ENCODE measurements at regions not wholly inside any gene's neighbourhood (a gene's known extent, or its start where the extent isn't known, plus 50 kb on each side); places are given as distances from the start of the nearest gene placed in this dataset.
A peak's percentile ranks its signal among the peaks of the same experiment; 100 is the strongest.

- no peak overlapping the region for H3K4me3 ChIP-seq (ENCODE audit: low read depth, low read length)
- DNase-seq (ENCODE audit: low read depth, low spot score): no peak
- in situ Hi-C loops (cut with HindIII; ENCODE audit: low sequenced_read_pairs): no loop called here
- TF ChIP-seq, protein P1, sequence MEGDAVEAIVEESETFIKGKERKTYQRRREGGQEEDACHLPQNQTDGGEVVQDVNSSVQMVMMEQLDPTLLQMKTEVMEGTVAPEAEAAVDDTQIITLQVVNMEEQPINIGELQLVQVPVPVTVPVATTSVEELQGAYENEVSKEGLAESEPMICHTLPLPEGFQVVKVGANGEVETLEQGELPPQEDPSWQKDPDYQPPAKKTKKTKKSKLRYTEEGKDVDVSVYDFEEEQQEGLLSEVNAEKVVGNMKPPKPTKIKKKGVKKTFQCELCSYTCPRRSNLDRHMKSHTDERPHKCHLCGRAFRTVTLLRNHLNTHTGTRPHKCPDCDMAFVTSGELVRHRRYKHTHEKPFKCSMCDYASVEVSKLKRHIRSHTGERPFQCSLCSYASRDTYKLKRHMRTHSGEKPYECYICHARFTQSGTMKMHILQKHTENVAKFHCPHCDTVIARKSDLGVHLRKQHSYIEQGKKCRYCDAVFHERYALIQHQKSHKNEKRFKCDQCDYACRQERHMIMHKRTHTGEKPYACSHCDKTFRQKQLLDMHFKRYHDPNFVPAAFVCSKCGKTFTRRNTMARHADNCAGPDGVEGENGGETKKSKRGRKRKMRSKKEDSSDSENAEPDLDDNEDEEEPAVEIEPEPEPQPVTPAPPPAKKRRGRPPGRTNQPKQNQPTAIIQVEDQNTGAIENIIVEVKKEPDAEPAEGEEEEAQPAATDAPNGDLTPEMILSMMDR (IDR thresholded peaks at IDR 0.05; ENCODE audit: low read depth, low read length): no peak
Observed at GRCh38 chr16:65494609-65495008, 372.7 kb upstream of the CDH11 start.

DNA sequence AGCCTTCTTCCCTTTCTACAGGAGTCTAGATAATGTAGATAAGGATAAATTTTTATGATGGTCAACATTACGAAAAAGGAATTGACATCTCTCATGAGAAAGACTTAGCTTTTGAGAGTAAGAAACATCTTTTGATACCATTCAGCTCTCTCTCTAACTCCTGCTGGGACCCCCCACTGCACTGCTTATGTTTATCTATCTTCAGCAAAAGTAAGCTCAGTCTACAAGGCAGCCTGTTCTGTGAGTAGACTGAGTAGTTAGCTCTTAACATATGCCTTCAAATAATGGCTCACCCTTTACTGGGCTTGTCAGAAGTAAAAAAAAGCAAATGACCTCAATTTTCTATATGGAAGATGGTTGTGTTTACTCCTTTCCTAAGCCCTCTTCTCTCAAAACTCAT is 372.2 kb upstream of the CDH11 start:
- in situ Hi-C loops (cut with HindIII; ENCODE audit: low sequenced_read_pairs): no loop called here
- H3K4me3 ChIP-seq (ENCODE audit: low read depth, low read length): no peak overlapping the region
- DNase-seq (ENCODE audit: low read depth, low spot score): peak; percentile 40
- TF ChIP-seq, protein P1 (IDR thresholded peaks at IDR 0.05; ENCODE audit: low read depth, low read length): no peak

DNA sequence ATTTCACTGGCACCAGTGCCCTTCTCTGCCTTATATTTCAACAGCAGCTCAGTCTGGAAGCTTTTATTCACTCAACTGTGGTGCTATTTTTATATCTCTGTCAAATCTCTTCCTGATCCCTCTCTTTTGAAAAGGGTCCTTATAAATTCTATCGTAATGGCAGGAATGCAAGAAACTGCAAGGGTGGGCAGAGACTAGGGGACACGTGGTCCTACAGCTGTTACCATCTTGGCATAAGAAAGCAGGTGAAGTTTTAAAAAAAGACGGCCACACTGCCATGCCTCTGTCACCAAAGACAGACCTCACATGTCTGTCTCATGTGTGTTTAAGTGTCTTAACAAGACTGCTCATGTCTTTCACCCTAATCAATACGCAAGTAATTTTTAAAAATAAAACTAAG is 368.4 kb upstream of the CDH11 start:
- H3K4me3 ChIP-seq (ENCODE audit: low read depth, low read length): no peak overlapping the region
- DNase-seq (ENCODE audit: low read depth, low spot score): no peak
- TF ChIP-seq, protein P1 (IDR thresholded peaks at IDR 0.05; ENCODE audit: low read depth, low read length): no peak
- in situ Hi-C loops (cut with HindIII; ENCODE audit: low sequenced_read_pairs): no loop called here

GRCh38 chr16:65489531-65490023 is 367.7 kb upstream of the CDH11 start:
- TF ChIP-seq, protein P1 (IDR thresholded peaks at IDR 0.05; ENCODE audit: low read depth, low read length): no peak
- H3K4me3 ChIP-seq (ENCODE audit: low read depth, low read length): no peak overlapping the region
- in situ Hi-C loops (cut with HindIII; ENCODE audit: low sequenced_read_pairs): no loop called here
- peak; percentile 5 for DNase-seq (ENCODE audit: low read depth, low spot score)

- in situ Hi-C loops (cut with HindIII; ENCODE audit: low sequenced_read_pairs): no loop called here
- TF ChIP-seq, protein P1 (IDR thresholded peaks at IDR 0.05; ENCODE audit: low read depth, low read length): no peak
- H3K4me3 ChIP-seq (ENCODE audit: low read depth, low read length): no peak overlapping the region
- DNase-seq (ENCODE audit: low read depth, low spot score): no peak
Observed at GRCh38 chr16:65487231-65487630, 365.4 kb upstream of the CDH11 start.

GRCh38 chr16:65481956-65482355 is 360.1 kb upstream of the CDH11 start:
- TF ChIP-seq, protein P1 (IDR thresholded peaks at IDR 0.05; ENCODE audit: low read depth, low read length): no peak
- DNase-seq (ENCODE audit: low read depth, low spot score): no peak
- in situ Hi-C loops (cut with HindIII; ENCODE audit: low sequenced_read_pairs): no loop called here
- H3K4me3 ChIP-seq (ENCODE audit: low read depth, low read length): no peak overlapping the region
